GM06990 (cell line): ENCODE measurements at regions not wholly inside any gene's neighbourhood (a gene's known extent, or its start where the extent isn't known, plus 50 kb on each side); places are given as distances from the start of the nearest gene placed in this dataset.
"Not testable (repeated sequence)": the region's sequence is repeated elsewhere in the genome, so short reads cannot be mapped to it uniquely, and the experiment has no call there.

ENCODE experiments used
- DNase-seq: peaks from one replicate; pipeline ENCODE4 v3.0.0-alpha.2; 2011; ENCODE audit not compliant: insufficient read length; ENCODE audit errors: extremely low read depth
- H3K27me3 ChIP-seq: replicated peaks from 2 replicates; pipeline ENCODE4 v1.6.0; 2011; ENCODE audit warnings: low read length; ENCODE audit not compliant: control insufficient read depth, insufficient read depth
- H3K36me3 ChIP-seq: 2 replicates; pipeline ENCODE4 v1.5.1; 2011; ENCODE audit warnings: low read length; ENCODE audit not compliant: control insufficient read depth, insufficient read depth
- H3K4me3 ChIP-seq: replicated peaks from 2 replicates; pipeline ENCODE4 v1.5.1; 2011; ENCODE audit warnings: low read depth, mild to moderate bottlenecking, control low read depth, low read length
- TF ChIP-seq, protein P1 (sequence below): IDR thresholded peaks from 2 replicates; pipeline ENCODE4 v1.5.1; 2011; ENCODE audit warnings: low read length, control low read depth, mild to moderate bottlenecking, inconsistent platforms; ENCODE audit not compliant: insufficient read depth, poor library complexity, severe bottlenecking

DNA sequence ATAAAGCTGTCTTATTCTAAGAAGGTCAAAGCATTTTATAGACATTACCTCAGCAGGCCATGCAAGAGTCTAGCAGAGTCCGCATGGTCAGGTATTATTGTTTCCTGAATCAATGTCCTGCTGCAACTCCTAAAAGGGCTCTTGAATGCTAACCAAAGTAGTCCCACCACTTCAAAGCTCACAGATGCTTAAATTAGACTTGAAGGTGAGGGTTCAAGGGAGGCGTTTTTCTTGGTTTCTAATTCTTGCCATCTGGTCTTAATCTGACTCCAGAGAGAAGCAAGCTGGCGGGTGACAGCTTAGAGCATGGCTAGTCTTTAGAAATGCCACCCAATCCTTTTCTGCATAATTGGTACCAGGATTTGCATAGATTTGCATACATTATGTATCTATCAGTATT lies 226.3 kb downstream of the MREG start:
- H3K27me3 ChIP-seq = no peaks in the 10 kb centered on the region
- H3K36me3 ChIP-seq = no peaks in the 10 kb centered on the region
- DNase-seq = no peak
- H3K4me3 ChIP-seq = no peak overlapping the region
- TF ChIP-seq, protein P1, sequence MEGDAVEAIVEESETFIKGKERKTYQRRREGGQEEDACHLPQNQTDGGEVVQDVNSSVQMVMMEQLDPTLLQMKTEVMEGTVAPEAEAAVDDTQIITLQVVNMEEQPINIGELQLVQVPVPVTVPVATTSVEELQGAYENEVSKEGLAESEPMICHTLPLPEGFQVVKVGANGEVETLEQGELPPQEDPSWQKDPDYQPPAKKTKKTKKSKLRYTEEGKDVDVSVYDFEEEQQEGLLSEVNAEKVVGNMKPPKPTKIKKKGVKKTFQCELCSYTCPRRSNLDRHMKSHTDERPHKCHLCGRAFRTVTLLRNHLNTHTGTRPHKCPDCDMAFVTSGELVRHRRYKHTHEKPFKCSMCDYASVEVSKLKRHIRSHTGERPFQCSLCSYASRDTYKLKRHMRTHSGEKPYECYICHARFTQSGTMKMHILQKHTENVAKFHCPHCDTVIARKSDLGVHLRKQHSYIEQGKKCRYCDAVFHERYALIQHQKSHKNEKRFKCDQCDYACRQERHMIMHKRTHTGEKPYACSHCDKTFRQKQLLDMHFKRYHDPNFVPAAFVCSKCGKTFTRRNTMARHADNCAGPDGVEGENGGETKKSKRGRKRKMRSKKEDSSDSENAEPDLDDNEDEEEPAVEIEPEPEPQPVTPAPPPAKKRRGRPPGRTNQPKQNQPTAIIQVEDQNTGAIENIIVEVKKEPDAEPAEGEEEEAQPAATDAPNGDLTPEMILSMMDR = no peak

GRCh38 chr2:215784371-215784783 lies 229.0 kb downstream of the MREG start:
- Histone ChIP-seq H3K27me3 (peaks cover 1% of the 10 kb centered on the region), H3K36me3 (no peaks in the 10 kb centered on the region), H3K4me3 (no peak overlapping the region)
- no peak for DNase-seq
- TF ChIP-seq, protein P1 = no peak

DNA sequence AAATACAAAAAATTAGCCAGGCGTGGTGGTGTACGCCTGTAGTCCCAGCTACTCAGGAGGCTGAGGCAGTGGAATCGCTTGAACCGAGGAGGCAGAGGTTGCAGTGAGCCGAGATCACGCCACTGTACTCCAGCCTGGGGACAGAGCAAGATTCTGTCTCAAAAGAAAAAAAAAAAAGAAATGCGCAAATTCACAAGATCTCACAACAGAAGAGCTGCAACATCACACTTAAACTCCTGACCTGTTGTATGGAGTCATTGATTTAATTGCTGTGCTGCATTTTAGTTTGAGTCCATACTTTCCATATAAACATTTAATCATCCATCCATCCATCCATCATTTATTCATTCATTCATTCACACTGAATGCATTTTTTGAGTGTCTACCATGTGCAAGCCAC lies 229.7 kb downstream of the MREG start:
- DNase-seq, H3K4me3 ChIP-seq: not testable (repeated sequence)

GRCh38 chr2:215782965-215783364 lies 230.4 kb downstream of the MREG start:
- no peak overlapping the region for H3K4me3 ChIP-seq
- TF ChIP-seq, protein P1 = no peak
- H3K36me3 ChIP-seq = no peaks in the 10 kb centered on the region
- peaks cover 1% of the 10 kb centered on the region for H3K27me3 ChIP-seq
- DNase-seq = no peak

More for the DNA sequence above, 229.7 kb downstream of the MREG start:
- not testable (repeated sequence) for H3K27me3 ChIP-seq, H3K36me3 ChIP-seq

DNA sequence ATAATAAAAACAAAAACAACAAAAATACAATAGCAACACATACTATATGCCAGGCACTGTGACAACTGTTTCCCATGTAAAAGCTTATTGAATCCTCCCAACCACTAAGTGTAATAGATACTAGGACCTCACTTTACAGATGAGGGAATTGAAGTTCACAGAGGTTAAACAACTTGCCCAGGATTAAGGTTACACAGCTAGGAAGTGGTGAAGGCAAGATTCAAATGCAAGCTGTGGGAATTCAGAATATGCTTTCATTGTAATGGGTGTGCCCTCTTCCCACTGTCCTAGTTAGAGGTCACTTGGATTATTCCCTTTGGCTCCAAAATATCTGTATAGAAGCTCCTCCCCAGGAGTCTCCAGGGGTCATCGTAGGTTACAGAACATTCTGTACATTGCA lies 231.1 kb downstream of the MREG start:
- TF ChIP-seq, protein P1 = no peak
- no peak for DNase-seq
- H3K27me3 ChIP-seq = peaks cover 1% of the 10 kb centered on the region
- no peak overlapping the region for H3K4me3 ChIP-seq
- H3K36me3 ChIP-seq = no peaks in the 10 kb centered on the region

- no peak for DNase-seq
- TF ChIP-seq, protein P1 = no peak
- no peak overlapping the region for H3K4me3 ChIP-seq
- no peaks in the 10 kb centered on the region for H3K36me3 ChIP-seq
- H3K27me3 ChIP-seq = peaks cover 1% of the 10 kb centered on the region
Measured at GRCh38 chr2:215780907-215781685, 232.3 kb downstream of the MREG start.
